HG03378 (cell line): ENCODE measurements at regions not wholly inside any gene's neighbourhood (a gene's known extent, or its start where the extent isn't known, plus 50 kb on each side); places are given as distances from the start of the nearest gene placed in this dataset.

Experiments
- ATAC-seq: cut with Tn5 transposase; IDR thresholded peaks from one replicate; pipeline ENCODE4 v1.9.1; 2021; ENCODE audit warnings: mild to moderate bottlenecking, moderate library complexity; ENCODE audit not compliant: unreplicated experiment

GRCh38 chr1:191561276-191561675 lies 597.0 kb upstream of the RGS18 start:
- no peak for ATAC-seq

GRCh38 chr1:191564275-191564674 lies 594.0 kb upstream of the RGS18 start:
- ATAC-seq: no peak

- ATAC-seq: no peak
Measured at GRCh38 chr1:191572479-191572878, 585.8 kb upstream of the RGS18 start.

DNA sequence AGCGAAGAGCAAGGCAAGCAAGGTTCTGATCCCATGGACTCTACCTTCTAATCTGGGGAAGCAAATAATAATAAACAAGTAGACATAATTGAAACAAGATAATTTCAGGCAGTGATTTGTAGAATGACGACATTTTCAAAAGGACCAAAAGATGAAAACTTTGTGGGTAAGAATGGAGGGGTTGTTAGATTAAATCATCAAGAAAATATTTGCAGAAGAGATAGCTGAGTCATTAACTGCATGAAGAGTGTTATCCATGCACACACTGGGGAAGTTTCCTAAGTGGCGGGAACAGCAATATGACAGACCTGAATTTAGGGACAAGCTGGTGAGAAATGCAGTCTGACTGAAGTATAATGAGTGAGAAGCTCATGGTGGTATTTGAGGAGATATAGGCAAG lies 583.1 kb upstream of the RGS18 start:
- no peak for ATAC-seq

GRCh38 chr1:191575746-191576145 lies 582.5 kb upstream of the RGS18 start:
- ATAC-seq: no peak

GRCh38 chr1:191577213-191577612 lies 581.0 kb upstream of the RGS18 start:
- ATAC-seq: no peak

- no peak for ATAC-seq
Measured at GRCh38 chr1:191578281-191578680, 580.0 kb upstream of the RGS18 start.

DNA sequence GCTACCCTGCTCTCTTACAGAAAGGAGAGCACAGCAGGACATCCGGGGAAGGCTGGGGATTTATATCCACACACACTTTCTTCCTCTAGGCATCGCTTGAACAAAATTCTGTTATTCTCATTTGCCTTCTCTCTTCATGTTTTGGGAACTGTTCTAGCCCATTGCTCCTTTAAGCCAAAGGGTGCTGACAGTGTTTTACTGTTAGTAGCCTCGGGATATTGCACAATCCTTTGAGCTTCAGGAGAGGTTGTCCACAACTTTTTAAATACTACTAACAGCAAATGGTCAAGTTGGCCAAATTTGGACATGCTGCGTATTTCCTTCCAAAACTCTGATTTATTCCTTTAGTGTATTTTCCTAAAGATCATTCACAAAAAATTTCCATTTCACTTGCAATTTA lies 579.2 kb upstream of the RGS18 start:
- no peak for ATAC-seq

GRCh38 chr1:191582169-191582568 lies 576.1 kb upstream of the RGS18 start:
- ATAC-seq: peak; percentile 84

DNA sequence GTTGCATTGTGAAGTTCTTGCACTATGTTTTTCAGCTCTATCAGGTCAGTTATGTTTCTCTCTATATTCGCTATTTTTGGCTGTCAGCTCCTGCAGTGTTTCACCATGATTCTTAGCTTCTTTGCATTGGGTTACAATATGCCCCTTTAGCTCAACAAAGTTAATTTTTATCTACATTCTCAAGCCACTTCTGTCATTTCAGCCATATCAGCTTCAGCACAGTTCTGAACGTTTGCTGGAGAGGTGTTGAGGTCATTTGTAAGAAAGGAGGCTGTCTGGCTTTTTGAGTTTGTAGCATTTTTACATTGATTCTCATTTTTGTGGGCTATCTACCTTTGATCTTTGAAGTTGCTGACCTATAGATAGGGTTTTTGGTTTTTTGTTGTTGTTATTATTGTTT lies 573.2 kb upstream of the RGS18 start:
- ATAC-seq: no peak

DNA sequence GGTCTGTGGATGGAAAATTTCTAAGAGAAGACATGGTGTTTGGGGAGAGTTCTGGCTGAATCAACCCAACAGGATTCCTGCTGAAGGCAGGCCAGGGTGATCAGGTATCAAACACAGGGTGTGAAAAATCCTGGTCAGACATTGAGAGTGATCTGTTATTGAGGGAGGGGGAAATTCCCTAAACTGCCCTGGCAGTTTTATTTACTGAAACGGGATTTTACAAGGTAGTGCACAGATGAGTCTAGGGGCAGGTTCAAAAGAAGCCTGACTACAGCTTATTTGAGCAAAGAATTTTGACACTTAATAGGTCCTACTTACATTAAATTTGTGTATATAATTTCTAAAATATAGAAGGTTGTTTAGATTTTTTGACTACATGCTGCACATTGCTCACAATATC lies 569.4 kb upstream of the RGS18 start:
- no peak for ATAC-seq

- ATAC-seq: no peak
Measured at GRCh38 chr1:191589536-191589935, 568.7 kb upstream of the RGS18 start.

GRCh38 chr1:191590578-191590977 lies 567.7 kb upstream of the RGS18 start:
- no peak for ATAC-seq

- no peak for ATAC-seq
Measured at GRCh38 chr1:191592039-191592438, 566.2 kb upstream of the RGS18 start.

DNA sequence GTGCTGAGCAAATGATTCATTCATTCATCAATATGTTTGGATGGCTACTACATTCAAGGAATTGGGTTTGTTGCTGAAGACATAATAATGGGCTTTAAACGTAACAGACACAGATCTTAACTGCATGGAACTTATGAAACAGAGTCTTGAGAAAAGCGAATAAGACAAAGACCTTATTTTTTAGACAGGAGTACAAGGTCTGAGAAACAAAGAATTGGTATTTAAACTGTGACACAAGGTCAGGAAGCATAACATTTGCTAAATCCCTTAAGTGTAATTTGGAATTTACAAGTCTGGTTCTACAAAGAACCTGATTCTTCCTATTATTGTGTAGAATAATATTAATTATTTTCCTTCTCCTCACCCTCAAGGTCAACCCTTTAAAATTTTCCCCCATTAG lies 565.4 kb upstream of the RGS18 start:
- no peak for ATAC-seq

DNA sequence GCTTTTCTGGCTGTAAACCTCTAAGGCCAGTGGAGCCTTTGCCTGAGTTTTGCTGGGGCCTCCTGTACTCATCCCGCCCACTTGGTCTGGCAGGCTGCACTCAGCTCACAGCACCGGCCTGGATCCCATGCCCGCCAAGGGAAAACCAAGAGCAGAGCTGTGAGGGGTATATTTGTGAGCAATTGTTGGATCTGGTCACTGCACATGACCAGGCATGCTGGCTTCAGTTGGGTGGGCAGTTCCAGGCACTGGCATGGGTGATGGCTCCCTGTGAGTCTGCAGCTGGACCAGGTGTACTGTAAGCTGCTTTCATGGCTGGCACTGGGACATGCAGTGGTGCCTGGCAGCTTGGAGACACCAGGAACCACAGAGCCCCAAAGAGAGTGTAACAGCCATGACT lies 563.1 kb upstream of the RGS18 start:
- no peak for ATAC-seq

- no peak for ATAC-seq
Measured at GRCh38 chr1:191608367-191608766, 549.9 kb upstream of the RGS18 start.

- no peak for ATAC-seq
Measured at GRCh38 chr1:191609305-191609704, 549.0 kb upstream of the RGS18 start.

DNA sequence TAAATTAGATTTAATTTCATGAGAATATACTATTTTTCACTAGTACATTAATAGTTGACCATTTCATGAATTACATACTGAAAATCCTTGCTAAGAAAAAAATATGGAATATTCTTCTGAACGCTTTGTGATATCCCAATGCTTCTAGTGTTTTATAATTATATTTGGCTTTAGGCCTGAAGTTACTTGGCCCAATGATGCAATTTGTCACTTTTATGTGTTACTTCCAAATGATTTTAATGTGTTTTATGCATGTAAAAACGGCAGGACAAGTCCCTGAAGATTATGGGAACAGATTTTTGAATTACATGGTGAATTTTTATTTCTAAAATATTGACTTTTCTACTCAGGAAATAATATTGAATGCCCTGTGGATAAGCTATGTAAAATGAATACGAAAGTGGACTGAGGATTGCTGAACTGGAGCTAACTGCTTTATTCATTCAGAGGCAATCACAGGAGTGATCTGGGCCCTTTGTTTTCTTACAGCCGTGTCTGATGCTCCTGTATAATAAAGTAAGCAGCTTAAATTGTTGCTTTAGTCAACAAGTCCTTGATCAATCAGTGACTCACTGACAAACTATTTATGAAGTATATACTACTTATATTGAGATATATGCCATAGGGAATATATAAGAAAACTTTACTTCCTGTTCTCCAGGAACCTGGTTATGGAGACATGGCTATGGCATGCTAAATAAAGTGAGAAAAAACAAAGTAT lies 543.0 kb upstream of the RGS18 start:
- ATAC-seq: no peak

DNA sequence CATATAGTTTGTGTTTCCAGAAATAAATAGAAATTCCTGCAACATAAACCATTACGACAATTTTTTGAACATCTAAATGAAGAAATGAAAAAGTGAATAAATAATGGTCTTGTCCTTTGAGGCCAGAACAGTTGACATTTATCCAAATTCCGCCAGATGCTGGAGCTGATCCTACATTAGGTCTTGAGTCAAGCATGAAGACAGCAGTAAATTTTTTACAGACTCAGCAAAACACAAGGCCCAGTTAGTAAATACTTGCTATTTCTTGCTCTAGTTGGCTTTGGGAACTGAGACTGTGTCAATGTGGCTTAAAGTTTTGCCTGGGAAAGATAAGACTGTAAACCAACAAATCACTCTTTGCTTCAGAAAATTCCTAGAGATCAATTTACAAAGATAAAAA lies 540.1 kb upstream of the RGS18 start:
- ATAC-seq: no peak

- no peak for ATAC-seq
Measured at GRCh38 chr1:191620883-191621282, 537.4 kb upstream of the RGS18 start.

- no peak for ATAC-seq
Measured at GRCh38 chr1:191624044-191624443, 534.2 kb upstream of the RGS18 start.

GRCh38 chr1:191629836-191630235 lies 528.4 kb upstream of the RGS18 start:
- no peak for ATAC-seq
